ENCODE measurements at regions not wholly inside any gene's neighbourhood (a gene's known extent, or its start where the extent isn't known, plus 50 kb on each side); places are given as distances from the start of the nearest gene placed in this dataset.
"Not testable (repeated sequence)": the region's sequence is repeated elsewhere in the genome, so short reads cannot be mapped to it uniquely, and the experiment has no call there.

GRCh38 chr6:139701003-139701402 lies 326.6 kb upstream of the CITED2 start:
- no peak overlapping the region for H3K4me2 ChIP-seq (ENCODE audit: low read depth, low read length, poor library complexity, severe bottlenecking)
- H2AFZ ChIP-seq (ENCODE audit: low read length) = no peak overlapping the region
- no peaks in the 10 kb centered on the region for H3K36me3 ChIP-seq (ENCODE audit: insufficient read depth, low read length)
- H3K27me3 ChIP-seq (ENCODE audit: low read length) = no peaks in the 10 kb centered on the region
- H3K9ac ChIP-seq (ENCODE audit: low read length) = no peak overlapping the region
- H3K4me1 ChIP-seq (ENCODE audit: low read length) = no peaks in the 10 kb centered on the region
- H3K27ac ChIP-seq (ENCODE audit: low read length) = no peak overlapping the region
- no peaks in the 10 kb centered on the region for H3K9me2 ChIP-seq (replicated peaks; ENCODE audit: insufficient read depth, low read length)
- H3K79me2 ChIP-seq (ENCODE audit: low read length) = no peaks in the 10 kb centered on the region
- DNase-seq = no peak
- no peak overlapping the region for H3K4me3 ChIP-seq (ENCODE audit: low read length)
- H3K9me3 ChIP-seq (ENCODE audit: low read length) = no peaks in the 10 kb centered on the region
- H4K20me1 ChIP-seq (ENCODE audit: insufficient read depth, low read depth, low read length) = no peaks in the 10 kb centered on the region

- Histone ChIP-seq H3K79me2 (ENCODE audit: low read length) (no peaks in the 10 kb centered on the region), H3K27ac (ENCODE audit: low read length) (no peak overlapping the region), H3K9ac (ENCODE audit: low read length) (no peak overlapping the region), H3K9me2 (replicated peaks; ENCODE audit: insufficient read depth, low read length) (no peaks in the 10 kb centered on the region), H3K9me3 (ENCODE audit: low read length) (no peaks in the 10 kb centered on the region), H3K27me3 (ENCODE audit: low read length) (no peaks in the 10 kb centered on the region), H3K4me3 (ENCODE audit: low read length) (no peak overlapping the region), H3K36me3 (ENCODE audit: insufficient read depth, low read length) (no peaks in the 10 kb centered on the region), H2AFZ (ENCODE audit: low read length) (no peak overlapping the region), H4K20me1 (ENCODE audit: insufficient read depth, low read depth, low read length) (no peaks in the 10 kb centered on the region), H3K4me1 (ENCODE audit: low read length) (no peaks in the 10 kb centered on the region), H3K4me2 (ENCODE audit: low read depth, low read length, poor library complexity, severe bottlenecking) (no peak overlapping the region)
- DNase-seq = no peak
Measured at GRCh38 chr6:139699911-139700310, 325.5 kb upstream of the CITED2 start.

- Histone ChIP-seq H2AFZ (ENCODE audit: low read length) (no peak overlapping the region), H3K9me2 (replicated peaks; ENCODE audit: insufficient read depth, low read length) (no peaks in the 10 kb centered on the region), H4K20me1 (ENCODE audit: insufficient read depth, low read depth, low read length) (no peaks in the 10 kb centered on the region), H3K4me3 (ENCODE audit: low read length) (no peak overlapping the region), H3K36me3 (ENCODE audit: insufficient read depth, low read length) (no peaks in the 10 kb centered on the region), H3K4me2 (ENCODE audit: low read depth, low read length, poor library complexity, severe bottlenecking) (no peak overlapping the region), H3K27me3 (ENCODE audit: low read length) (no peaks in the 10 kb centered on the region), H3K9me3 (ENCODE audit: low read length) (no peaks in the 10 kb centered on the region), H3K4me1 (ENCODE audit: low read length) (no peaks in the 10 kb centered on the region), H3K27ac (ENCODE audit: low read length) (no peak overlapping the region), H3K9ac (ENCODE audit: low read length) (no peak overlapping the region), H3K79me2 (ENCODE audit: low read length) (no peaks in the 10 kb centered on the region)
- no peak for DNase-seq
Measured at GRCh38 chr6:139699335-139699734, 324.9 kb upstream of the CITED2 start.

- no peaks in the 10 kb centered on the region for H3K9me3 ChIP-seq (ENCODE audit: low read length)
- H3K4me1 ChIP-seq (ENCODE audit: low read length) = no peaks in the 10 kb centered on the region
- H3K27me3 ChIP-seq (ENCODE audit: low read length) = no peaks in the 10 kb centered on the region
- H2AFZ ChIP-seq (ENCODE audit: low read length) = no peak overlapping the region
- H3K9me2 ChIP-seq (replicated peaks; ENCODE audit: insufficient read depth, low read length) = no peaks in the 10 kb centered on the region
- H3K79me2 ChIP-seq (ENCODE audit: low read length) = no peaks in the 10 kb centered on the region
- DNase-seq = no peak
- H3K36me3 ChIP-seq (ENCODE audit: insufficient read depth, low read length) = no peaks in the 10 kb centered on the region
- no peak overlapping the region for H3K9ac ChIP-seq (ENCODE audit: low read length)
- H3K4me3 ChIP-seq (ENCODE audit: low read length) = no peak overlapping the region
- H3K4me2 ChIP-seq (ENCODE audit: low read depth, low read length, poor library complexity, severe bottlenecking) = no peak overlapping the region
- H3K27ac ChIP-seq (ENCODE audit: low read length) = no peak overlapping the region
- no peaks in the 10 kb centered on the region for H4K20me1 ChIP-seq (ENCODE audit: insufficient read depth, low read depth, low read length)
Measured at GRCh38 chr6:139698526-139699176, 324.2 kb upstream of the CITED2 start.

- not testable (repeated sequence) for H3K4me2 ChIP-seq (ENCODE audit: low read depth, low read length, poor library complexity, severe bottlenecking); H3K9ac ChIP-seq (ENCODE audit: low read length); H3K9me3 ChIP-seq (ENCODE audit: low read length); H3K27me3 ChIP-seq (ENCODE audit: low read length); H3K4me3 ChIP-seq (ENCODE audit: low read length); H3K36me3 ChIP-seq (ENCODE audit: insufficient read depth, low read length); H4K20me1 ChIP-seq (ENCODE audit: insufficient read depth, low read depth, low read length); H3K79me2 ChIP-seq (ENCODE audit: low read length); H3K9me2 ChIP-seq (replicated peaks; ENCODE audit: insufficient read depth, low read length); H3K4me1 ChIP-seq (ENCODE audit: low read length); DNase-seq; H3K27ac ChIP-seq (ENCODE audit: low read length); H2AFZ ChIP-seq (ENCODE audit: low read length)
Measured at GRCh38 chr6:139697856-139698255, 323.4 kb upstream of the CITED2 start.

- not testable (repeated sequence) for H3K4me1 ChIP-seq (ENCODE audit: low read length); H3K79me2 ChIP-seq (ENCODE audit: low read length); DNase-seq; H3K4me2 ChIP-seq (ENCODE audit: low read depth, low read length, poor library complexity, severe bottlenecking); H4K20me1 ChIP-seq (ENCODE audit: insufficient read depth, low read depth, low read length); H3K4me3 ChIP-seq (ENCODE audit: low read length); H2AFZ ChIP-seq (ENCODE audit: low read length); H3K27me3 ChIP-seq (ENCODE audit: low read length); H3K9me3 ChIP-seq (ENCODE audit: low read length); H3K9ac ChIP-seq (ENCODE audit: low read length); H3K9me2 ChIP-seq (replicated peaks; ENCODE audit: insufficient read depth, low read length); H3K36me3 ChIP-seq (ENCODE audit: insufficient read depth, low read length); H3K27ac ChIP-seq (ENCODE audit: low read length)
Measured at GRCh38 chr6:139696991-139697390, 322.5 kb upstream of the CITED2 start.

GRCh38 chr6:139695361-139695760 lies 320.9 kb upstream of the CITED2 start:
- Histone ChIP-seq H3K9me3 (ENCODE audit: low read length) (no peaks in the 10 kb centered on the region), H3K27me3 (ENCODE audit: low read length) (no peaks in the 10 kb centered on the region), H3K4me2 (ENCODE audit: low read depth, low read length, poor library complexity, severe bottlenecking) (no peak overlapping the region), H3K9ac (ENCODE audit: low read length) (no peak overlapping the region), H3K9me2 (replicated peaks; ENCODE audit: insufficient read depth, low read length) (no peaks in the 10 kb centered on the region), H3K36me3 (ENCODE audit: insufficient read depth, low read length) (no peaks in the 10 kb centered on the region), H3K4me1 (ENCODE audit: low read length) (no peaks in the 10 kb centered on the region), H3K4me3 (ENCODE audit: low read length) (no peak overlapping the region), H3K27ac (ENCODE audit: low read length) (no peak overlapping the region), H3K79me2 (ENCODE audit: low read length) (no peaks in the 10 kb centered on the region), H2AFZ (ENCODE audit: low read length) (no peak overlapping the region), H4K20me1 (ENCODE audit: insufficient read depth, low read depth, low read length) (no peaks in the 10 kb centered on the region)
- DNase-seq = no peak

GRCh38 chr6:139693735-139694134 lies 319.3 kb upstream of the CITED2 start:
- H3K4me3 ChIP-seq (ENCODE audit: low read length) = no peak overlapping the region
- no peaks in the 10 kb centered on the region for H3K9me3 ChIP-seq (ENCODE audit: low read length)
- H2AFZ ChIP-seq (ENCODE audit: low read length) = no peak overlapping the region
- H3K27me3 ChIP-seq (ENCODE audit: low read length) = no peaks in the 10 kb centered on the region
- H3K4me2 ChIP-seq (ENCODE audit: low read depth, low read length, poor library complexity, severe bottlenecking) = no peak overlapping the region
- no peaks in the 10 kb centered on the region for H3K4me1 ChIP-seq (ENCODE audit: low read length)
- H3K27ac ChIP-seq (ENCODE audit: low read length) = no peak overlapping the region
- H3K9me2 ChIP-seq (replicated peaks; ENCODE audit: insufficient read depth, low read length) = no peaks in the 10 kb centered on the region
- H3K9ac ChIP-seq (ENCODE audit: low read length) = no peak overlapping the region
- H4K20me1 ChIP-seq (ENCODE audit: insufficient read depth, low read depth, low read length) = no peaks in the 10 kb centered on the region
- DNase-seq = no peak
- H3K36me3 ChIP-seq (ENCODE audit: insufficient read depth, low read length) = no peaks in the 10 kb centered on the region
- no peaks in the 10 kb centered on the region for H3K79me2 ChIP-seq (ENCODE audit: low read length)

- Histone ChIP-seq H3K4me1 (ENCODE audit: low read length) (no peaks in the 10 kb centered on the region), H3K9me3 (ENCODE audit: low read length) (no peaks in the 10 kb centered on the region), H2AFZ (ENCODE audit: low read length) (no peak overlapping the region), H3K9ac (ENCODE audit: low read length) (no peak overlapping the region), H3K27ac (ENCODE audit: low read length) (no peak overlapping the region), H3K4me3 (ENCODE audit: low read length) (no peak overlapping the region), H3K4me2 (ENCODE audit: low read depth, low read length, poor library complexity, severe bottlenecking) (no peak overlapping the region), H3K36me3 (ENCODE audit: insufficient read depth, low read length) (no peaks in the 10 kb centered on the region), H4K20me1 (ENCODE audit: insufficient read depth, low read depth, low read length) (no peaks in the 10 kb centered on the region), H3K79me2 (ENCODE audit: low read length) (no peaks in the 10 kb centered on the region), H3K27me3 (ENCODE audit: low read length) (no peaks in the 10 kb centered on the region), H3K9me2 (replicated peaks; ENCODE audit: insufficient read depth, low read length) (no peaks in the 10 kb centered on the region)
- no peak for DNase-seq
Measured at GRCh38 chr6:139690007-139690406, 315.6 kb upstream of the CITED2 start.

All from Karpas-422 (cell line).